ENCODE measurements at regions not wholly inside any gene's neighbourhood (a gene's known extent, or its start where the extent isn't known, plus 50 kb on each side); places are given as distances from the start of the nearest gene placed in this dataset.

DNA sequence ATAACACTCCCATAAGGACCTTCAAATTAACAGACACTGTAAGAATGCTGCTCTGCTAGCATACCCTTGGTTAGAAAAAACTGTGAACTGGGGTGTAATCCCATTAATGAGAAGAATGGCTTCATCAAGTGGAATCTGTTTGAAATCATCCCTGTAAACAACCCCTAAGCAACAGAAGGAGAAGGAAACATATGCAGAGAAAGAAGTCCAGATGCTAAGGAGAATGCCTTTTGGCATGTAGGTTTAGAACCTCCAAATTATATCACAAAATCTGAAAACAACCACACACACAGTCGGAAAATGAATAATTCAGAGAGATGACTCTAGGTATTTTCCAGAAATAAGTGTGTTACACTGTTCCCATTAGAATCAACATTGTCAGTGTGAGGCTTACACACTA is 140.2 kb downstream of the NUAK1 start:
- DNase-seq, result no peak

DNA sequence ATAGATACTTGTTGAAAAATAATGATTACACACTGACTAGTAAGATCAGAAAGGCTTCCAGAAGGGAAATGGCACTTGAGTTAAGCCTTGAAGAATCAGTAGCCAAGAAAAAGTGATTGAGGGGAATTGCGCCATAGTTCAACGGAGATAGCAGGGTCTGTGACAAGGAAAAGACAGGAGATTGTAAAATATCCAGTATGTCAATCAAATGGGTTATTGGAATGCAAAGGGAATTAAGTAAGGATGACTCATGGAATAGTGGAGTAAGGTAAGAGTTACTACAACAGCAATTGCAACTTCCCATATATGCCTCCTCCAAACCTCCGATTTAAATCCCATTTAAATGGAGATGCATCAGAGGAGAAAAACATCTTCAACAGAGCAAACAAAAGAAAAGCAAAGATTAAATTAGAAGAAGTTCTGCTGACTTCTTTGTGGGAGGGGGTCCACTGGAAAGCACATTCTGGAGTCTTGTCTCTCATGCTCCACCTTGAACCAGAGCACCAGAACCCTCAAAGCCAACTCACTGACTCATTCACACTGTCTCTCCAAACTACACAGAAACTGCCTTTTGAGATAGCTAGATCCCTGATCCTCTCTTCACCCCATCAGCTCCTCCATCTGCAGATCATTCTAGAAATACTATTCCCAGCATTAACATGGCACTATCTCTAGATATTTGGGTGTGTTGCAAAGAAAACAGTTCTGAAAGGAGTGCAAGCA is 138.2 kb downstream of the NUAK1 start:
- DNase-seq, result no peak

DNA sequence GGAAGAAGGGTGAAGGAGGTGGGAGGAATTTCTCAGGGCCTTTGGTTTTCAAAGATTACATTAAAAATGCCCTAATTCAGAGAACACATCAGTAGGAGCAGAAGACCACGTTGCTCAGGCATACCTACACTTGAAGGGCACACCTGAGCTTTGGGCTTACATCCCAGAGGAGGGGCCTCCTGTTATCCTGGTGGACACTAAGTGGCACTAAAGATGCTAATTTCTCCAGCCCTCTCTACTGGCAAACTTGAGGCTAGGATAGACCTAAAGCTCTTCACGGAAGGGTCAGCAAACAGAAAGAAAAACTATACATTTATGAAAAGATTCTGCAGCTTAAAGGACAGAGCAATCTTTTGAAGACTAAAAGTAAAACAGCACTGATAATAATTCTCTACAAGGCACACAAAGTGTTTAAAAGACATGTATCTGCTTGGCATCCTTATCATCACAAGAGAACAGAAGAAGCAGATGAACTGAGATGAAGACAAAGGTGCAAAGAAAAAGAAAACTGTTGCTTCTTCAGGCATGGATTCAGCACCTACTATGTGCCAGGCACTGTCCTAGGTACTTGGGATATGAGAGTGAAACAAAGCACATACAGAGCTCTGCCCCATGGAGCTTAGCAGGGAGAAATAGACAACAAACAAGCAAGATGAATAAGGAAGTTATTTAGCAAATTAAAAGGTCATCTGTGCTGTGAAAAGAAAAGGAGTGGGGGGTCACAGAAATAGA is 137.5 kb downstream of the NUAK1 start:
- DNase-seq, result no peak

DNA sequence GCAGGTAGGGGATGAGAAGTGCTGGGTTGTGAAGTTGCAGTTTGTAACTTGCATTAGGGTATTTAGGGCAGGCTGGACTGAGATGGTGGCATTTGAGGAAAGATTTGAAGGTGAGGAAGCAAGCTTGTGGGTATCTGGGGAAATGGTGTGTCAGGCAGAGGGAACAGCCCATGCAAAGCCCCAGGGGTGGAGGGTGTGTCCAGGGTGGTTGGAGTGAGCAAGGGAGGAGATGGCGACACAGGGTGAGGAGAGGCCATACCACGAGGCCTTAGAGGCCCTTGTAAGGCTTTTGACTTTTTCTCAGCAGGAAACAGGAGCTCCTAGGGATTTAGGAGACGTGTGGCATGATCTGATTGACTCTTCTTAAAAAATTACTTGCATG is 136.9 kb downstream of the NUAK1 start:
- no peak for DNase-seq

DNA sequence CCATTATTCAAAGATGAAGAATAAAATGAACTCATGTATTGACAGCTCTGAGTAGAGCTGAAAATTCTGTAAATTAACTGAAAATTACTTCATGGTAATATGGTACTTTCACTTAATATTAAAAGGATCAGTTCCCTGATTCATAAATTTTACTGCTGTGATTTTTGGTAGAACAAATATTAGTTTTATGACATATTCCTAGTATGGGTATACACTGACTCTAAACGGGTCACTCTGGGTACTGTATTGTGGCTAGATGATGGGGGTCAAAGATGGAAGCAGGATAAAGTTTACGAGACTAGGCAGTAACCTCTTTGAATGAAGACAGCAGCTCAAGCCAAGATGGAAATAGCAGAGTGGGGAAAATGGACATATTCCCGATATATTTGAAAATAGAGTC is 135.5 kb downstream of the NUAK1 start:
- DNase-seq, result no peak

DNA sequence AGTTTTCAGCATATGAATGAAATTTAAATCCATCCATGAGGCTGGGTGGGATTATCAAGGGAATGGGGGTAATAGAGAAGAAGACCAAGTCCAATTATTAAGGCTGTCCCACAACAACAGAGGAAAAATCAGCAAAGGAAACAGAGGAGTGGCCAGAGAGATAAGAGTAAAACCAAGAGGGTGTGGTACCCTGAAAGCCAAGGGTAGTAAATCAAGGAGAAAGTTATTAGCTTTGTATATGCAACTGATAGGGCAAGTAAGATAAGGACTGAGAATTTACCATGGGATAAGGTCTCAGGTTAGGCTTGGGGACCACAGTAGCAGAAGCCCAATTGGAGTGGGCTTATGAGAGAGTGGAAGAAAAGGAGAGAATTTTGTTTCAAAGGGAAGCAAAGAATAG is 134.5 kb downstream of the NUAK1 start:
- no peak for DNase-seq

DNA sequence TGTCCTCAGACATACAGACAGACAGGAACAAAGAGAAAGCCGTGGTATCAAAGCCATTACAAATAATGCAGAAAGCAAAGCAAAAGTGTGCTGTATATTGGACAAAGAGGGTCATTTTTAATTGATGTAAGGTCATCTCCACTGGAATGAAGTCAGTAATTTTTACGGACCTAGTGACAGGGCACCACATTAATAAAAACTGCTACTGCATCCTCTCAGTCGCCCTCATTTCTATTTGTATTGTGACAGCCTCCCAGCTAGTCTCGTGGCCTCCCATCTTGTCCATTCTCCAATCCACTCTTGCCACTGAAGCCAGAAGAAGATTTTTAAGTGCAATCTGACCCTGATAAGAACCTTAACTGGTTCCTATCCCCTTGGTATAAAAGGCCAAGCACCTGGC is 132.4 kb downstream of the NUAK1 start:
- no peak for DNase-seq

DNA sequence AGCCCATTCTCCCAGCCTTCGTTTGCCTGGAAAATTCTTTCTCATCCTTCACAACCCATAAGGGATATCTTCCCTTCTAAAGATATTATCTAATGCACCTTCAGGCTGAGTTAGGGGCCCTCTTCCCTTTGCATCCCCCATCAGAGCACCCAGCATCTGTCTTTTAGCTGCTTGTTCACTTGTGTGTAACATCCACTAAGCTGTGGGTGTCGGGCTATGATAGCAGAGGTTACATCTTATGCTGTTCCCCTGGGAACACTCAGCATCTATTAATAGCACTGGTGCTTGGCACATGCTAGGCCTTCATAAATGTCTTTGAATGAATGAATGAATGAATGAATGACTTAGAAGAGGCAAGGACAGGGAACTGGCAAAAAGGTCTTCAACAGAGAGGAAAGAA is 131.8 kb downstream of the NUAK1 start:
- DNase-seq, result no peak

DNA sequence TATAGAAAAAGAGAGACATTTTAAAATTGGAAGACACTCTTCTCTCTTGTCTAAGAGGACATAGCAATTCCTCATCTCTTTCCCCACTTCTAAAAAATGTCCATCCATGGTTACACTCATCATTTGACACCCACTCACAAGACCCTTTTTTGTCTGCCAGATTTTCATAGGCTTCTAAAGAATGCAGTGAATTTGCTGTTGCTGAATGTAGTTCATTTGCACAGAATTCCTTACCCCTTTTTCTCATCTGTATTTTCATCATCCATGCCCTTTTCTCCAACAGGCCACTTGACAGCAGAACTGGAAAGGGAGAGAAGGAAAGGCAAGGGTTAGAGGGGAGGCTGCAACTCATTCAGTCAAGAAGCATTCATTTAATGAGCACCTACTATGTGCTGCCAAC is 128.0 kb downstream of the NUAK1 start:
- no peak for DNase-seq

Data from tongue (tissue), 1 donor.